ENCODE measurements at regions not wholly inside any gene's neighbourhood (a gene's known extent, or its start where the extent isn't known, plus 50 kb on each side); places are given as distances from the start of the nearest gene placed in this dataset.

DNA sequence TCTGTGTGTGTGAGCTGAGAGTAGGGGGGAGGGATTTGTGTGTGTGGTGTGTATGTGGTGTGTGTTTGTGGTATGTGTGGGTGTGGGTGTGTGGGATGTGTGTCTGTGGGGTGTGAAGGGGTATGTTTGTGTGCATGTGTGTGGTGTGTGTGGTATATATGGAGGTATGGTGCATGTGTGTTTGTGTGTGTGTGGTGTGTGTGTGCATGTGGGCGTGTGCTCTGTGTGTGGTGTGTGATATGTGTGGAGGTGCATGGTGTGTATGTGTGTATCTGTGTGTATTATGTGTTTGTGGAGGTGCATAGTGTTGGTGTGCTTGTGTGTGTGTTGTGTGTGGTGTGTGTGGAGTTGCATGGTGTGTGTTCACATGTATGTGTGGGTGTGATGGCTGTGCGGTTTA, 106.0 kb downstream of the CMPK2 start:
- TF ChIP-seq, protein P1, sequence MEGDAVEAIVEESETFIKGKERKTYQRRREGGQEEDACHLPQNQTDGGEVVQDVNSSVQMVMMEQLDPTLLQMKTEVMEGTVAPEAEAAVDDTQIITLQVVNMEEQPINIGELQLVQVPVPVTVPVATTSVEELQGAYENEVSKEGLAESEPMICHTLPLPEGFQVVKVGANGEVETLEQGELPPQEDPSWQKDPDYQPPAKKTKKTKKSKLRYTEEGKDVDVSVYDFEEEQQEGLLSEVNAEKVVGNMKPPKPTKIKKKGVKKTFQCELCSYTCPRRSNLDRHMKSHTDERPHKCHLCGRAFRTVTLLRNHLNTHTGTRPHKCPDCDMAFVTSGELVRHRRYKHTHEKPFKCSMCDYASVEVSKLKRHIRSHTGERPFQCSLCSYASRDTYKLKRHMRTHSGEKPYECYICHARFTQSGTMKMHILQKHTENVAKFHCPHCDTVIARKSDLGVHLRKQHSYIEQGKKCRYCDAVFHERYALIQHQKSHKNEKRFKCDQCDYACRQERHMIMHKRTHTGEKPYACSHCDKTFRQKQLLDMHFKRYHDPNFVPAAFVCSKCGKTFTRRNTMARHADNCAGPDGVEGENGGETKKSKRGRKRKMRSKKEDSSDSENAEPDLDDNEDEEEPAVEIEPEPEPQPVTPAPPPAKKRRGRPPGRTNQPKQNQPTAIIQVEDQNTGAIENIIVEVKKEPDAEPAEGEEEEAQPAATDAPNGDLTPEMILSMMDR (IDR thresholded peaks at IDR 0.05; ENCODE audit: low read depth, low read length): no peak
- TF ChIP-seq POLR2A (IDR thresholded peaks at IDR 0.05; ENCODE audit: extremely low read depth, insufficient read length): no peak
- TF ChIP-seq, protein P2, sequence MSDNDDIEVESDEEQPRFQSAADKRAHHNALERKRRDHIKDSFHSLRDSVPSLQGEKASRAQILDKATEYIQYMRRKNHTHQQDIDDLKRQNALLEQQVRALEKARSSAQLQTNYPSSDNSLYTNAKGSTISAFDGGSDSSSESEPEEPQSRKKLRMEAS (IDR thresholded peaks at IDR 0.05; ENCODE audit: low read depth, low read length): no peak
- no peak for TF ChIP-seq MYC (IDR thresholded peaks at IDR 0.05; ENCODE audit: low read depth, low read length)
